IMR-90 (cell line): ENCODE measurements at regions not wholly inside any gene's neighbourhood (a gene's known extent, or its start where the extent isn't known, plus 50 kb on each side); places are given as distances from the start of the nearest gene placed in this dataset.

Source experiments
- ATAC-seq: fragments of 200-7000 bp; cut with Tn5 transposase; 2 replicates; pipeline ENCODE4 v1.9.1; 2020; ENCODE audit warnings: low read depth, mild to moderate bottlenecking, moderate library complexity
- BruUV-seq: library from RNA; stranded (reverse); fragments of 400-500 nt; replicated peaks from 2 replicates; lab custom pipeline; 2021; lab: Mats Ljungman, UMichigan
- CTCF ChIA-PET: fragments of 300-600 bp; formaldehyde crosslinking; extraction: SDS; loops from one replicate; lab custom pipeline; 2021; ENCODE audit warnings: antibody characterized with exemption; lab: Yijun Ruan, JAX
- POLR2A ChIA-PET: fragments of 300-600 bp; sonication (Branson Sonifier 250); formaldehyde crosslinking; loops from one replicate; lab custom pipeline; 2022; ENCODE audit warnings: antibody characterized with exemption; ENCODE audit not compliant: unreplicated experiment; lab: Charles Lee
- DNase-seq: peaks from one replicate; pipeline ENCODE4 v3.0.0; 2013
- H2AFZ ChIP-seq: replicated peaks from 2 replicates; pipeline ENCODE3; 2013; ENCODE audit warnings: low read length, mild to moderate bottlenecking; ENCODE audit not compliant: poor library complexity
- H2AK5ac ChIP-seq: 2 replicates; pipeline ENCODE4 v1.6.1; 2013; ENCODE audit warnings: low read depth, low read length, inconsistent platforms
- H2AK9ac ChIP-seq: replicated peaks from 2 replicates; pipeline ENCODE3; 2013; ENCODE audit warnings: mild to moderate bottlenecking, low read depth, low read length, moderate library complexity; ENCODE audit not compliant: poor library complexity
- H2BK120ac ChIP-seq: 2 replicates; pipeline ENCODE4 v1.6.1; 2013; ENCODE audit warnings: low read depth, low read length, inconsistent platforms
- H2BK15ac ChIP-seq: 3 replicates; pipeline ENCODE4 v1.6.1; 2013; ENCODE audit warnings: low read depth, low read length, inconsistent platforms
- H2BK20ac ChIP-seq: 2 replicates; pipeline ENCODE4 v1.6.1; 2013; ENCODE audit warnings: low read depth, mild to moderate bottlenecking, inconsistent platforms, low read length, moderate library complexity
- H2BK5ac ChIP-seq: 2 replicates; pipeline ENCODE4 v1.6.1; 2013; ENCODE audit warnings: mild to moderate bottlenecking, low read depth, low read length, inconsistent platforms; ENCODE audit not compliant: poor library complexity, severe bottlenecking
- H3K14ac ChIP-seq: replicated peaks from 2 replicates; pipeline ENCODE4 v1.6.1; 2013; ENCODE audit warnings: low read depth, low read length, inconsistent platforms
- H3K18ac ChIP-seq: 2 replicates; pipeline ENCODE4 v1.6.1; 2013; ENCODE audit warnings: low read depth, low read length, control low read depth
- H3K23ac ChIP-seq: 2 replicates; pipeline ENCODE4 v1.6.1; 2013; ENCODE audit warnings: low read depth, low read length, inconsistent platforms
- H3K27ac ChIP-seq: 2 replicates; pipeline ENCODE4 v1.5.1; 2013; ENCODE audit warnings: mild to moderate bottlenecking, control low read depth, low read length; ENCODE audit not compliant: insufficient read depth
- H3K27me3 ChIP-seq: 2 replicates; pipeline ENCODE4 v1.6.1; 2013; ENCODE audit warnings: low read length; ENCODE audit not compliant: control insufficient read depth, insufficient read depth
- H3K36me3 ChIP-seq: 2 replicates; pipeline ENCODE4 v1.6.1; 2013; ENCODE audit warnings: low read length, mixed read lengths; ENCODE audit not compliant: control insufficient read depth, insufficient read depth
- H3K4ac ChIP-seq: 2 replicates; pipeline ENCODE4 v1.6.1; 2013; ENCODE audit warnings: low read depth, low read length, inconsistent platforms
- H3K4me1 ChIP-seq: 2 replicates; pipeline ENCODE4 v1.6.1; 2013; ENCODE audit warnings: low read length, mixed read lengths; ENCODE audit not compliant: control insufficient read depth, insufficient read depth
- H3K4me2 ChIP-seq: 2 replicates; pipeline ENCODE4 v1.6.1; 2013; ENCODE audit warnings: low read depth, mild to moderate bottlenecking, control low read depth, low read length, moderate library complexity
- H3K4me3 ChIP-seq: 2 replicates; pipeline ENCODE4 v1.5.1; 2013; ENCODE audit warnings: low read depth, mild to moderate bottlenecking, control low read depth, low read length, moderate library complexity; ENCODE audit not compliant: insufficient read depth
- H3K56ac ChIP-seq: 2 replicates; pipeline ENCODE4 v1.6.1; 2013; ENCODE audit warnings: low read length, inconsistent platforms; ENCODE audit not compliant: insufficient read depth; ENCODE audit errors: extremely low read depth
- H3K79me1 ChIP-seq, 2 experiments: 2 replicates each; pipeline ENCODE4 v1.6.1; 2013; ENCODE audit warnings: low read length in 2 of 2, inconsistent platforms in 1 of 2, low read depth in 1 of 2
- H3K9ac ChIP-seq: 2 replicates; pipeline ENCODE4 v1.6.1; 2013; ENCODE audit warnings: low read depth, low read length, control low read depth
- H3K9me1 ChIP-seq: 2 replicates; pipeline ENCODE4 v1.6.1; 2013; ENCODE audit warnings: low read length, inconsistent platforms; ENCODE audit not compliant: insufficient read depth
- H3K9me3 ChIP-seq: 2 replicates; pipeline ENCODE4 v1.6.1; 2013; ENCODE audit warnings: low read length; ENCODE audit not compliant: control insufficient read depth, insufficient read depth
- H4K20me1 ChIP-seq: 2 replicates; pipeline ENCODE4 v1.6.1; 2013; ENCODE audit warnings: low read length, inconsistent platforms; ENCODE audit not compliant: insufficient read depth
- H4K5ac ChIP-seq: 2 replicates; pipeline ENCODE4 v1.6.1; 2013; ENCODE audit warnings: mild to moderate bottlenecking, low read depth, low read length, control low read depth
- H4K8ac ChIP-seq, 2 experiments: 2 replicates each; pipeline ENCODE4 v1.6.1; 2013; ENCODE audit warnings: low read depth in 2 of 2, low read length in 2 of 2, control low read depth in 1 of 2, inconsistent platforms in 1 of 2
- H4K91ac ChIP-seq: 2 replicates; pipeline ENCODE4 v1.6.1; 2013; ENCODE audit warnings: low read depth, low read length, inconsistent platforms; ENCODE audit not compliant: insufficient read depth
- MAZ ChIP-seq: IDR thresholded peaks from 2 replicates; pipeline ENCODE4 v1.6.1; 2012; ENCODE audit warnings: low read depth, mild to moderate bottlenecking, low read length, improper control_type of control experiment, moderate library complexity, borderline replicate concordance
- MXI1 ChIP-seq: IDR thresholded peaks from 2 replicates; pipeline ENCODE4 v1.6.1; 2012; ENCODE audit warnings: low read depth, mild to moderate bottlenecking, low read length, moderate library complexity, borderline replicate concordance
- NFE2L2 ChIP-seq: fragments of 150-350 bp; IDR thresholded peaks from 2 replicates; pipeline ENCODE4 v1.6.1; 2016; ENCODE audit warnings: low read depth, mild to moderate bottlenecking, low read length
- WGBS, 2 experiments: methylation state at CpG; one replicate each; pipeline versions ENCODE4 v1.1.5 to v1.1.7; 2013; ENCODE audit warnings: missing lambda C conversion rate in 2 of 2; ENCODE audit not compliant: insufficient read length in 1 of 2; ENCODE audit errors: extremely low coverage in 2 of 2; 5-methylcytosine and 5-hydroxymethylcytosine counted together
- dilution Hi-C: fragments of 300-500 bp; cut with HindIII; formaldehyde crosslinking; loops from one replicate; pipeline ENCODE4 v1.14.3; 2018; ENCODE audit warnings: low sequenced_read_pairs; ENCODE audit not compliant: unreplicated experiment
- in situ Hi-C: fragments of 300-500 bp; cut with MboI; formaldehyde crosslinking; loops from 3 replicates; pipeline ENCODE4 v1.14.3; 2019; ENCODE audit warnings: low sequenced_read_pairs, inconsistent platforms, mixed read lengths
- intact Hi-C: fragments of 100-400 bp; cut with micrococcal nuclease; formaldehyde crosslinking; loops from 2 replicates; pipeline ENCODE4 v1.10.0; 2022
- TF ChIP-seq, protein P1 (sequence below): conservative IDR thresholded peaks from 2 replicates; pipeline ENCODE4 v1.5.1; 2012; ENCODE audit warnings: mild to moderate bottlenecking, low read depth, low read length, improper control_type of control experiment

DNA sequence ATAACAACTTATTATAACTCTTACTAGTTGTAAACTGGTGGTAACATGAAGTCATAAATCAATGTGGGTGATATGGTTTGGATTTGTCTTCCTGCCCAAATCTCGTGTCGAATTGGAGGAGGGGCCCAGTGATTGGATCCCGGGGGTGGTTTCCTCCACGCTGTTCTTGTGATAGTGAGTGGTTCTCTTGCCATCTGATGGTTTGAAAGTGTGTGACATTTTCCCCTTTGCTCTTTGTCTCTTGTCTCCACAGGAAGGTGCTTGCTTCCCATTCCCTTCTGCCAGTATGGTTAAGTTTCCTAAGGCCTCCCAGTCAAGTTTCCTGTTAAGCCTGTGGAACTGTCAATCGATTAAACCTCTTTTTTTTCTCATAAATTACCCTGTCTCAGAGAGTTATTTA, 321.6 kb downstream of the DSEL start:
- H3K9me1 ChIP-seq = no peaks in the 10 kb centered on the region

More for the DNA sequence above, 321.6 kb downstream of the DSEL start:
- Histone ChIP-seq H2BK20ac (no peak overlapping the region), H2BK15ac (no peak overlapping the region), H3K27ac (no peak overlapping the region), H4K20me1 (no peaks in the 10 kb centered on the region), H4K5ac (no peak overlapping the region), H3K79me1 (no peaks in the 10 kb centered on the region), H3K36me3 (no peaks in the 10 kb centered on the region), H3K18ac (no peak overlapping the region), H3K4me2 (no peak overlapping the region), H2BK120ac (no peak overlapping the region), H3K14ac (no peak overlapping the region), H2BK5ac (no peak overlapping the region), H3K4me3 (no peak overlapping the region), H2AK5ac (no peak overlapping the region), H2AK9ac (no peak overlapping the region), H4K8ac (no peak overlapping the region), H3K9me3 (no peaks in the 10 kb centered on the region), H3K9ac (no peak overlapping the region), H3K27me3 (no peaks in the 10 kb centered on the region), H4K91ac (no peak overlapping the region), H3K56ac (no peak overlapping the region), H3K23ac (no peak overlapping the region), H3K4ac (no peak overlapping the region), H3K4me1 (no peaks in the 10 kb centered on the region), H2AFZ (peak overlapping the region; percentile 51)
- TF ChIP-seq MAZ (no peak), MXI1 (no peak), NFE2L2 (no peak)
- TF ChIP-seq, protein P1, sequence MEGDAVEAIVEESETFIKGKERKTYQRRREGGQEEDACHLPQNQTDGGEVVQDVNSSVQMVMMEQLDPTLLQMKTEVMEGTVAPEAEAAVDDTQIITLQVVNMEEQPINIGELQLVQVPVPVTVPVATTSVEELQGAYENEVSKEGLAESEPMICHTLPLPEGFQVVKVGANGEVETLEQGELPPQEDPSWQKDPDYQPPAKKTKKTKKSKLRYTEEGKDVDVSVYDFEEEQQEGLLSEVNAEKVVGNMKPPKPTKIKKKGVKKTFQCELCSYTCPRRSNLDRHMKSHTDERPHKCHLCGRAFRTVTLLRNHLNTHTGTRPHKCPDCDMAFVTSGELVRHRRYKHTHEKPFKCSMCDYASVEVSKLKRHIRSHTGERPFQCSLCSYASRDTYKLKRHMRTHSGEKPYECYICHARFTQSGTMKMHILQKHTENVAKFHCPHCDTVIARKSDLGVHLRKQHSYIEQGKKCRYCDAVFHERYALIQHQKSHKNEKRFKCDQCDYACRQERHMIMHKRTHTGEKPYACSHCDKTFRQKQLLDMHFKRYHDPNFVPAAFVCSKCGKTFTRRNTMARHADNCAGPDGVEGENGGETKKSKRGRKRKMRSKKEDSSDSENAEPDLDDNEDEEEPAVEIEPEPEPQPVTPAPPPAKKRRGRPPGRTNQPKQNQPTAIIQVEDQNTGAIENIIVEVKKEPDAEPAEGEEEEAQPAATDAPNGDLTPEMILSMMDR = no peak
- intact Hi-C loops (no loop called here), dilution Hi-C loops (no loop called here), in situ Hi-C loops (loop anchor here (5.0 kb wide), 1 partner anchor 93 kb away; no protein-coding TSS in a partner anchor)
- BruUV-seq = no TSS peak
- DNase-seq = no peak
- ChIA-PET POLR2A (no interaction called here), CTCF (no interaction called here)
- ATAC-seq = no peak
- no CpG with 5 or more reads among the region's 5 CpGs for WGBS, 2 experiments
